ENCODE measurements at regions not wholly inside any gene's neighbourhood (a gene's known extent, or its start where the extent isn't known, plus 50 kb on each side); places are given as distances from the start of the nearest gene placed in this dataset.

DNA sequence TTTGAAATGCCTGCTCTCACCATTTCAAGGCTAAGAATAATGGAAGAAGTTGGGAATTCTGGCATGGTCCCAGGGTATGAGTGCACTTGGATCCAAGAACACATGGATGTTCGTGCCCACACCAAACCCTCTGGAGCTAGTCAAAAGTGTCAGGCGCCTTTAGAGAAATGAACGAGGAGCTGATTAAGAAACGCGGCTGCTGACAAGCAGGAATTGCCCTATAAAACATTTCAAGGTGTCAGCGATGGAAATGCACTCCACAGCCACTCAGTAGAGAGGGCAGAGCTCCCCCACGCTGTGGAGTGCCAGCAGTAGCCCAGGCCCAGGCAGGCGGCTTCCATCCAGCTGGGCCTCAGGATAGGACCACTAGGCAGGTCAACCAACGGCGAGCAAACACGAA lies 213.7 kb downstream of the TTC32 start:
- no peak for TF ChIP-seq EZH2 (IDR thresholded peaks at IDR 0.05; ENCODE audit: borderline replicate concordance, low read length)
- TF ChIP-seq, protein P1, sequence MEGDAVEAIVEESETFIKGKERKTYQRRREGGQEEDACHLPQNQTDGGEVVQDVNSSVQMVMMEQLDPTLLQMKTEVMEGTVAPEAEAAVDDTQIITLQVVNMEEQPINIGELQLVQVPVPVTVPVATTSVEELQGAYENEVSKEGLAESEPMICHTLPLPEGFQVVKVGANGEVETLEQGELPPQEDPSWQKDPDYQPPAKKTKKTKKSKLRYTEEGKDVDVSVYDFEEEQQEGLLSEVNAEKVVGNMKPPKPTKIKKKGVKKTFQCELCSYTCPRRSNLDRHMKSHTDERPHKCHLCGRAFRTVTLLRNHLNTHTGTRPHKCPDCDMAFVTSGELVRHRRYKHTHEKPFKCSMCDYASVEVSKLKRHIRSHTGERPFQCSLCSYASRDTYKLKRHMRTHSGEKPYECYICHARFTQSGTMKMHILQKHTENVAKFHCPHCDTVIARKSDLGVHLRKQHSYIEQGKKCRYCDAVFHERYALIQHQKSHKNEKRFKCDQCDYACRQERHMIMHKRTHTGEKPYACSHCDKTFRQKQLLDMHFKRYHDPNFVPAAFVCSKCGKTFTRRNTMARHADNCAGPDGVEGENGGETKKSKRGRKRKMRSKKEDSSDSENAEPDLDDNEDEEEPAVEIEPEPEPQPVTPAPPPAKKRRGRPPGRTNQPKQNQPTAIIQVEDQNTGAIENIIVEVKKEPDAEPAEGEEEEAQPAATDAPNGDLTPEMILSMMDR (IDR thresholded peaks at IDR 0.05; ENCODE audit: low read length): no peak

Measured in OCI-LY1 (cell line).